ENCODE measurements at regions not wholly inside any gene's neighbourhood (a gene's known extent, or its start where the extent isn't known, plus 50 kb on each side); places are given as distances from the start of the nearest gene placed in this dataset.
A peak's percentile ranks its signal among the peaks of the same experiment; 100 is the strongest.
"Not testable (repeated sequence)": the region's sequence is repeated elsewhere in the genome, so short reads cannot be mapped to it uniquely, and the experiment has no call there.

DNA sequence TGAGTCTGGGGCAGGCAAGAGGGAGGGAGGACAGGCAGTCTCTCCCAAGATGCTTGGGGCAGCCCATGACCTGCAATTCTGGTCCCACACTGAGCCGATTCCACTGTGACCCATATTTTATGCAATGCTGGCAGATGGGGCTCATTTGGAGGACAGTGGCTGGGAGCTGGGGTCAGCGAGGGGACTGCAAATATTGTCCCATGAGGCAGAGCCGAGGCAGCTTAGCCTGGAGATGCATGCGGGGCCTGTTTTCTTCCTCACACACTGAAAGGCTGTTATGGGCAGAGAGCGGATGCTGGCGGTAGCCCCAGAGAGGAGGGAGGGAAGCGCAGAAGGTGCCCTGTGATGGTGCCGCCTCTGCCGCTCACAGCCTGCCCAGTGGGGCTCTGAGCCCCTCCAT is 128.5 kb upstream of the POU3F1 start:
- H3K36me3 Mint-ChIP-seq (ENCODE audit: insufficient read depth), result peaks cover 2% of the 10 kb centered on the region
- ATAC-seq (replicated peaks), result no peak
- no peak overlapping the region for H3K27ac Mint-ChIP-seq
- H3K9me3 Mint-ChIP-seq, result no peaks in the 10 kb centered on the region
- H3K4me3 Mint-ChIP-seq, result no peak overlapping the region
- H3K4me1 Mint-ChIP-seq (ENCODE audit: low read depth in 2 of 2), result no peaks in the 10 kb centered on the region
- no peak for DNase-seq
- H3K27me3 Mint-ChIP-seq, result peaks cover 5 to 65% of the 10 kb centered on the region in 2 donors

DNA sequence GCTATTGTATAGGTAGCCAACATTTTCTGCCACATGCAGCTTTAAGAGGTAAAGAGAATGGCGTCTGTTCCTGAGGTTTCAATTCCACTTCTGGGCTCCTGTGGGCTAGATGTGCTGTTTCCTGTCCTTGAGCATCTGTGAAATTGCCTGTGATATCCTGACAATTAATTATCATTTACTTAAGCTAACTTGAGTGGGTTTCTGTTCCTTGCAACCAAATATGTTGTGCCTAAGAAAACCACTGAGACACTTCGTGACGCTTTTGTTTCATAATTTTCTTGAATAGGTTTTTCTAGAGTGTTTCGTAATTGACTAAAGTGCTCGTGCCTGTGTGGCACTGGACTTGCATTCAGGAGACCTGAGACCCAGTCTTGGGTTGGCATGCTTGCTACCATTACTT is 127.3 kb upstream of the POU3F1 start:
- Mint-ChIP-seq H3K36me3 (ENCODE audit: insufficient read depth) (no peaks in the 10 kb centered on the region), H3K4me3 (no peak overlapping the region), H3K9me3 (no peaks in the 10 kb centered on the region), H3K4me1 (ENCODE audit: low read depth in 2 of 2) (no peaks in the 10 kb centered on the region), H3K27ac (no peak overlapping the region), H3K27me3 (peaks cover 0 to 53% of the 10 kb centered on the region in 2 donors)
- DNase-seq, result no peak
- ATAC-seq (replicated peaks), result no peak

DNA sequence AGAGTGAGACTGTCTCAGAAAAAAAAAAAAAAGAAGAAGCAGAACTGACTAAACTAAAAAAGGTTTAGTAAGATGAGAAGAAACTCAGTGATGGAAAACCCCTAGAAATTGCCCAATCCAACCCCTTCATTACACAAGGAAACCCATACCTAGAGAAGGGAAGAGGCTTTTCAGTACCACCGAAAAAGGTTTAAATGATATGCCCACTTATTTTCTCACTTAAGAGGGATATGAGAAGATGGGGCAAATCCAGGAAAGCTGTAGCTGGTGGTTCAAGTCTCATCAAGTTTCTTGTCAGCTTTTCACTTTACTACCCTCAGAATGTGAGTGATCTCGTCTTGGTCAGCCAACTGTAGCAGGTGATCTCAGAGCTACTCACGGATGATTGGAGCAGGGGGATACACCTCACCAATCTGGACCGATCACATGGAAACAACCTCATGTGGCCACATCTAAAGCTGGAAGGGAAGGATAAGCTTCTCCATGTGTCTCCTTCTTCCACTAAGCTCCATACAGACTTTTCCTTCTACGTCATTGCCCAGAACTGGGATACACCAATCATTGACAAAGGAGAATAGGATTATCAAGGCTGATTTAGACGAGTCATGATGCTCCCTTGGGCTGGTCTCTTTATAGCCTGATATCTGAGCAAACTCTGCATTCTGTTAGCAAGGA is 126.7 kb upstream of the POU3F1 start:
- no peak overlapping the region for H3K4me3 Mint-ChIP-seq
- peaks cover 0 to 52% of the 10 kb centered on the region in 2 donors for H3K27me3 Mint-ChIP-seq
- H3K27ac Mint-ChIP-seq, result peak overlapping the region in 1 of 2 donors; percentile 58
- DNase-seq, result no peak
- ATAC-seq (replicated peaks), result no peak
- no peaks in the 10 kb centered on the region for H3K4me1 Mint-ChIP-seq (ENCODE audit: low read depth in 2 of 2)
- H3K36me3 Mint-ChIP-seq (ENCODE audit: insufficient read depth), result no peaks in the 10 kb centered on the region
- no peaks in the 10 kb centered on the region for H3K9me3 Mint-ChIP-seq

DNA sequence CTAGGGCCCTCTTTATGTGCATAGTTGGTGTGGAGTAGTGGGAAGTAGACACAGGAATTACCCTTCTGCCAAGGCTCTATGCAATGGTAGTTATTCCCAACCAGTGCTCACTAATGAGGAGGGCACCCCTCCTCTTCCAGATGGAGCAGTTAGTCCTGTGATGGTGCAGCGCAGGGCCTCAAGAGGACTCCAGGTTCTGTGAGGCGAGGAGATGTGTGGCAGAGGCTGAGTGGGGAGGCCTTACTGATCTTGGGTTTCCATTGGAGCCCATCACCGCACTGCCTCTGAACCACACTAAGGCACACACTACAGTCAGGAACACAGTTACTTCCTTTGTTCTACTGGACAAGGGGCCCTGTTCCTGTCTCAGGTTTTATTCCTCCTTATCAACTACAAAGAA is 122.5 kb upstream of the POU3F1 start:
- no peaks in the 10 kb centered on the region for H3K9me3 Mint-ChIP-seq
- DNase-seq, result no peak
- no peak overlapping the region for H3K4me3 Mint-ChIP-seq
- no peak for ATAC-seq (replicated peaks)
- H3K4me1 Mint-ChIP-seq (ENCODE audit: low read depth in 2 of 2), result no peaks in the 10 kb centered on the region
- no peak overlapping the region for H3K27ac Mint-ChIP-seq
- no peaks in the 10 kb centered on the region for H3K36me3 Mint-ChIP-seq (ENCODE audit: insufficient read depth)
- peaks cover 28 to 58% of the 10 kb centered on the region in 2 donors for H3K27me3 Mint-ChIP-seq

DNA sequence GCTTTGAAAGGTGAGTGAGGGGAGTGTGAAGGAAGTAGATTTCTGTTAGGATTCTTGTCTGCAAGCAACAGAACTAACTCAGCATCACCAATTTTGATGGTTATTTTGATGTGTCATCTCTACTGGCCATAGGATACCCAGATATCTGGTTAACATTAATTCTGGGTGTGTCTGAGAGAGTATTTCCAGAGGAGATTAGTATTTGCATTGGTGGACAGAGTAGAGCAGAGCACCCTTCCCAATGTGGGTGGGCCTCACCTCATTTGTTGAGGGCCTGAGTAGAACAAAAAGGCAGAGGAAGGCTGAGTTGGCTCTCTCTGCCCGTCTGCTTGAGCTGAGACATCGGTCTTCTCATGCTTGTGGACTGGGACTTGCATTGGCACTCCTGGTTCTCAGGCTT is 121.8 kb upstream of the POU3F1 start:
- no peaks in the 10 kb centered on the region for H3K36me3 Mint-ChIP-seq (ENCODE audit: insufficient read depth)
- ATAC-seq (replicated peaks) (no peak), DNase-seq (no peak)
- H3K4me1 Mint-ChIP-seq (ENCODE audit: low read depth in 2 of 2), result no peaks in the 10 kb centered on the region
- H3K27ac Mint-ChIP-seq, result no peak overlapping the region
- no peak overlapping the region for H3K4me3 Mint-ChIP-seq
- H3K9me3 Mint-ChIP-seq, result no peaks in the 10 kb centered on the region
- H3K27me3 Mint-ChIP-seq, result peaks cover 35 to 58% of the 10 kb centered on the region in 2 donors

DNA sequence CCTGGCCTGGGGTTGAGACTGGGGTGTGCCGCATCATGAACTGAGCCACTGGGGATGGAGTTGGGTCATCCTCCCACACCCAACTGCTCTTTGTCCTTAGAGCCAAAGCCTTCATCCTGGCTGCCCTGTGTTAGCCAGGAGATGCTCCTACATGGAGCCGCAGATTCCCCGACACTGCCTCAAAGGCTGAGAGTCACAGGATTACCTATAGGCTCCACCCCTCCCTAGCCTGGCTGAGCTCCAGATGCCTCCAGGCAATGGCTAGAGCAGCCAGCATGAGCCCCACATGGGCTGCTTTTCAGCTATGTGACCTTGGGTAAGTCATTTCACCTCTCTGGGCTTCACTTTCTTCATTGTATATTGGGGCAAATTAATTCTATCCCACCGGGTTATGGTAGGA is 119.9 kb upstream of the POU3F1 start:
- peaks cover 39 to 49% of the 10 kb centered on the region in 2 donors for H3K27me3 Mint-ChIP-seq
- DNase-seq (no peak), ATAC-seq (replicated peaks) (no peak)
- H3K4me3 Mint-ChIP-seq, result no peak overlapping the region
- H3K9me3 Mint-ChIP-seq, result no peaks in the 10 kb centered on the region
- no peak overlapping the region for H3K27ac Mint-ChIP-seq
- no peaks in the 10 kb centered on the region for H3K36me3 Mint-ChIP-seq (ENCODE audit: insufficient read depth)
- no peaks in the 10 kb centered on the region for H3K4me1 Mint-ChIP-seq (ENCODE audit: low read depth in 2 of 2)

DNA sequence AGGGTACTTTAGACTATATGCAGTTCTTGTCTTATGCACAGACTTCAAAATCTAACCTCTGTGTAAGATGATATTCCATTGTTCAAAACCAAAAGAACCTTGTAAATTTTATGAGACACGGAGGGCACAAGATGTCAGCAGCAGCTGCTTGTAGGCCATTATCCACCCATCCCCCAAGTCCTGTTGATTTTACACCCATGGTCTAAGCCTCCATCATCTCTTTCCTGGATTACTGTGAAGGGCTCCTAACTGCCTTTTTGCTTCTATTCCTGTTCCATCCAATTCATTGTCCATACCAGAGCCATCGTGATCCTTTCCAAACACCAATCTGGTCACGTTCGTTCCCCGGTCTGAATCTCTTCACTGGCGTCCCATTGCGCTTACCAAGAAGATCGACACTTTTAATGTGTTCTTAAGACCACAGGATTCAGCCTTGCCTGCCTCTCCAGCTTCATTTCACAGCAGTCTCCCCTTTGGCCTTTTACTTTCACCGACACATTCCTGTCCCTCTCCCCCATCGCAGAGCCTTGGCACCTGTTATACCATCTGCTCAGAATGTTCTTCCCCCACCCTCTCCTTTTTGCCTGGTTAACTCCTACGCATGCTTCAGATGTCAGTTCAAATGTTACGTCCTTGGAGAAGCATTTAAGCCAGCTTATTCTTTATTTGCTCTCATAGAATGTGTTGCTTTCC is 107.3 kb upstream of the POU3F1 start:
- no peak for ATAC-seq (replicated peaks)
- Mint-ChIP-seq H3K27ac (no peak overlapping the region), H3K4me1 (ENCODE audit: low read depth in 2 of 2) (no peaks in the 10 kb centered on the region), H3K27me3 (peaks cover 44 to 76% of the 10 kb centered on the region in 2 donors), H3K36me3 (ENCODE audit: insufficient read depth) (no peaks in the 10 kb centered on the region), H3K4me3 (no peak overlapping the region), H3K9me3 (no peaks in the 10 kb centered on the region)
- no peak for DNase-seq

DNA sequence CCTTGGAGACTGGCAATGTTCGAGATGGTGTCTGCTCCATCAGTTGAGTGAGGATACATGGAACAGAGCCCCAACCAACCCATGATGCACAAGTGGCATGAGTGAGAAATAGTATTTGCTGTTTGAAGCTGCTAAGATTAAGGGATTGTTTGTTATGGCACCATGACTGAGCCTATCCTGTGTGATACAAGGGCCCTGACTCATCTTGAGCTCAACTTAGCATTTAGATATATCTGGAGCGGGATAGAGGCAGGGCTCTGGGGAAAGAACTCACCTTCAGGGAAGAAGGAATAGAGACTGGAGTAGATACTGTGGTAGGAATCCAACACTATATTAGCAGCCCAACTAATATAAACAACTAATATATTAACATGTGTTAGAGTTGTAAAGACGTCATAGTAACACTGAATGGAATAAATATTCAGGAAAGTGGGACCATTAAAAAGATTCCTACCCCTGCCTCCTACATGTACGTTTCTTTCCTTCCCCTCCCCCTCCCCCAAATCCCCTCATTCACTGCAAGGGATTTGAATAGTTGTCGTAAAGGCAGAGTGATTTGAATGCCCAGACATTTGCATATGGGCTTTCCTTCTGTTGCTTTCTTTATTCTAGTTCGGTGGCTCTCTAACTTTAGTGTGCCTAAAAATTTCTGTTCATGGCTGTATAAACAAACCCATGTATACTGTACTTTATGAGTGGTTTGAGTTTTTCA is 106.6 kb upstream of the POU3F1 start:
- Mint-ChIP-seq H3K4me1 (ENCODE audit: low read depth in 2 of 2) (no peaks in the 10 kb centered on the region), H3K9me3 (peaks cover 0 to 1% of the 10 kb centered on the region in 2 donors), H3K4me3 (no peak overlapping the region), H3K27me3 (peaks cover 40 to 78% of the 10 kb centered on the region in 2 donors), H3K36me3 (ENCODE audit: insufficient read depth) (no peaks in the 10 kb centered on the region), H3K27ac (no peak overlapping the region)
- ATAC-seq (replicated peaks) (no peak), DNase-seq (no peak)

DNA sequence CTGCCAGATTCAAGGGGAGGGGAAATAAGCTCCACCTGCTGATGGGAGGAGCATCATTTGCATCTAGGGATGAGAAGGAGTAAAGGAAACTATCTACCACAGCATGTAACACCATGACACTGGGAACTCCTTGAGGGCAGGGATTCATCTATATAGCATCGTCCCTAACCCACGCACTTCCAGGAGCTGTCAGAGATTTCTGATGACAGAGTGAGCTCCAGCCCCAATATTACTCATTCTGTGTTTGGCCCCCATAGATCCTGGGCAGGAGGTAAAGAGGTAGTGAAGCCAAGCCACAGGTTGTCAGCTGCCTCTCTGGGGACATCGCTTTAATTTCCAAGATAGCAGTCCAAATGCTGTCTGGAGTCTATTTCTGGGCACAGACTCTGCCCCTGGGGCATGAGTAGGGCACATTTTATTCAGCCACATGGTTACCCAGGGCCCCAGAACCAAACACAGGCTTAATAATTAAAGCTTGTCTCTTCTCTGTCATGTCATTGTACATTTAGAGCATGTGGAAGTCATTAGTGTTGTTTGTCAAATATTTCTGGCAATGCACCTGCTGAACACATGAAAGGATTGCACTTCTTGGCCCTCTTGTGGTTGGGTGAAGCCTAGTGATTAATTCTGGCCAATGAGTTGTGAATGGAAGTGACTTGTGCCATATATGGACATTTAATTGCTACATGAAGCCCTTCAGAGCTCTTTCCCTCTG is 105.9 kb upstream of the POU3F1 start:
- Mint-ChIP-seq H3K36me3 (ENCODE audit: insufficient read depth) (no peaks in the 10 kb centered on the region), H3K9me3 (peaks cover 0 to 1% of the 10 kb centered on the region in 2 donors), H3K27ac (no peak overlapping the region), H3K4me1 (ENCODE audit: low read depth in 2 of 2) (no peaks in the 10 kb centered on the region), H3K27me3 (peaks cover 37 to 78% of the 10 kb centered on the region in 2 donors), H3K4me3 (no peak overlapping the region)
- ATAC-seq (replicated peaks) (no peak), DNase-seq (no peak)

DNA sequence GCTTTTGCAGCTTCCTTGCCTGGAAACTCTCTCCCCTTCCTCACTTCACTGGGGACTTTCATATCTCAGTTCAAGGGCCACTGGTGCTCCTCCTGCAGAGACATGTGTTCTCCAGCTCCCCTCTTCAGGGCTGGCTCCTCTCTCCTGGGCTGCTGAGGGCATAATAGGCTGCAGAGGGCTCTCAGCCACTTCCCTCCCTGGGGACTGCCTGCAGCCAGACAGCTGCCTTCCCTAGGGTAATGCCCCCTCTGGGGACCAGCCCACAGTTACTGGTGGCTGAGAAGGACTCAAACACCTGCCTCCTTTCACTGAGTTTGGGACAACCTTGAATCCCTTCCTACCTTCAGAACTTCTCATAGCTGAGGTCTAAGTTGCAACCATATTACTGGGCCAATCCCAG is 104.8 kb upstream of the POU3F1 start:
- Mint-ChIP-seq H3K9me3 (peaks cover 0 to 1% of the 10 kb centered on the region in 2 donors), H3K27ac (no peak overlapping the region), H3K4me1 (ENCODE audit: low read depth in 2 of 2) (no peaks in the 10 kb centered on the region), H3K4me3 (no peak overlapping the region), H3K36me3 (ENCODE audit: insufficient read depth) (no peaks in the 10 kb centered on the region), H3K27me3 (peaks cover 37 to 77% of the 10 kb centered on the region in 2 donors)
- no peak for ATAC-seq (replicated peaks)
- DNase-seq, result no peak

DNA sequence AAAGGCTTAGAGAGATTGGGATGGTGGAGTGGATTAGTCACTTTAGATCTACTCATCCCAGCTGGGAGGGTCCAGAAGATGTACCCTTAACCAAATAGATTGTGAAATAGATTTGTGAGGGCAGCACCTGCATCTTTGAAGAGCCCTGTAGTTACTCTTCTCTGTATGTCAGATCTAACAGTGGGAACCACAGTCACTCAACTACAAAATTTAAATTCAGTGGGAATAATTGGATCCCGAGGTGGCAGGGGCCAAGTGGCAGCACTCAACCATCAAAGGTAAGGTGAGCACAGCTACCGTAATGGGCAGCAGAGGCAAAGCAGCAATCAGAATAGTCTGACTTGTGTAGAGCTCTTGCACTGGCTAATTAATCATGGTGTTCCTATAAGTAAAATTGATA is 99.5 kb upstream of the POU3F1 start:
- not testable (repeated sequence) for DNase-seq; H3K4me1 Mint-ChIP-seq (ENCODE audit: low read depth in 2 of 2); H3K4me3 Mint-ChIP-seq; H3K27ac Mint-ChIP-seq; H3K9me3 Mint-ChIP-seq; H3K36me3 Mint-ChIP-seq (ENCODE audit: insufficient read depth); ATAC-seq (replicated peaks)
- H3K27me3 Mint-ChIP-seq, result peaks cover 47 to 72% of the 10 kb centered on the region in 2 donors

DNA sequence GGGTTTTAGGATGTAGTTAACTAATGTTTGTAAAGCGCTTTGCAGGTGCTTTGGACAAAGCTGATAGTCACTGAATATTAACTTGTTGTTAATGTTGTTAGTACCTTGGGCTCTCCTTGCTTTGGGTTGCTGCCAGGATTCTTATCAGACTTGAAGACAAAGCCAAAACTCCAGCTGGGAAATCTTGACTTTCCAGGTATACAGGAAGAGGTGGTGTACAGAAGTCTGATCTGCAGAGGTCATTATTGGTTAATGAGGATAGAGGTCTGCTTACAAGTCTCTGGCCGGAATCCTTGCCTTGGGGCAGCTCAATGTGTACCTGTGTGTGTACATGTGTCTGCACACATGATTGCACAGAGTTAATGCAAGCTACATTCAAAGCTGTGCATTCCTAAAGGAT is 96.0 kb upstream of the POU3F1 start:
- no peak for DNase-seq
- Mint-ChIP-seq H3K36me3 (ENCODE audit: insufficient read depth) (no peaks in the 10 kb centered on the region), H3K4me3 (no peak overlapping the region), H3K9me3 (peaks cover 0 to 6% of the 10 kb centered on the region in 2 donors), H3K4me1 (ENCODE audit: low read depth in 2 of 2) (no peaks in the 10 kb centered on the region), H3K27ac (no peak overlapping the region), H3K27me3 (peaks cover 66 to 81% of the 10 kb centered on the region in 2 donors)
- ATAC-seq (replicated peaks), result no peak

DNA sequence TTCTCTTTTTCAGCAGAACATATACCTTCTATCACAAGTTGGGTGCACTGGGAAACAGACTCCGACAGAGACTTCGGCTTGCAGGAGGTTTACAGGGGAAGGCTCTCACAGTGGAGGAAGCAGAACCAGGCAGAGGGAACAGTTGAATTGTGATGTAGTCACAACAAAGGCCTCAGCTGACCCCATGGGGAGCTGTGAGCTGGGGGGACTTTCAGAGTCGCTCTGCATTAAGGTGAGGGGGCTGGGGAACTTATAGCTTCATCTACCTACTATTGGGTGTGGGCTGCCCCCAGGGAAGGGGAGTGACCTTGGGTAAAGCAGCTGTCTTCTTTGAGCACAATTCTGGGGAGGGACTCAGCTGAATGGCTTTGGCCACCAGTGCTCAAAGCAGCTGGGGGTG is 94.9 kb upstream of the POU3F1 start:
- Mint-ChIP-seq H3K27ac (no peak overlapping the region), H3K27me3 (peaks cover 77 to 92% of the 10 kb centered on the region in 2 donors), H3K4me3 (no peak overlapping the region), H3K36me3 (ENCODE audit: insufficient read depth) (no peaks in the 10 kb centered on the region), H3K4me1 (ENCODE audit: low read depth in 2 of 2) (no peaks in the 10 kb centered on the region), H3K9me3 (peaks cover 0 to 6% of the 10 kb centered on the region in 2 donors)
- DNase-seq (no peak), ATAC-seq (replicated peaks) (no peak)
